ENCODE measurements at regions not wholly inside any gene's neighbourhood (a gene's known extent, or its start where the extent isn't known, plus 50 kb on each side); places are given as distances from the start of the nearest gene placed in this dataset.
"Not testable (repeated sequence)": the region's sequence is repeated elsewhere in the genome, so short reads cannot be mapped to it uniquely, and the experiment has no call there.

GRCh38 chr2:21761361-21761760 is 637.6 kb downstream of the TDRD15 start:
- Histone ChIP-seq H3K9me3 (peaks cover 42% of the 10 kb centered on the region), H3K4me3 (no peak overlapping the region), H3K4me1 (peaks cover 42% of the 10 kb centered on the region), H4K20me1 (no peaks in the 10 kb centered on the region), H3K36me3 (no peaks in the 10 kb centered on the region; the same call in 1 of the 2 replicates), H3K4me2 (no peak overlapping the region), H3K9ac (no peak overlapping the region), H3K27me3 (no peaks in the 10 kb centered on the region), H3K27ac (no peak overlapping the region)
- TF ChIP-seq Cebpa-rat (IDR thresholded peaks at IDR 0.05): no peak

- no peak overlapping the region for H3K4me3 ChIP-seq
- no peak overlapping the region for H3K4me2 ChIP-seq
- H3K27me3 ChIP-seq: no peaks in the 10 kb centered on the region
- H3K9me3 ChIP-seq: peaks cover 35% of the 10 kb centered on the region
- no peaks in the 10 kb centered on the region; the same call in 1 of the 2 replicates for H3K36me3 ChIP-seq
- no peak for TF ChIP-seq Cebpa-rat (IDR thresholded peaks at IDR 0.05)
- no peaks in the 10 kb centered on the region for H4K20me1 ChIP-seq
- peaks cover 34% of the 10 kb centered on the region for H3K4me1 ChIP-seq
- no peak overlapping the region for H3K27ac ChIP-seq
- no peak overlapping the region for H3K9ac ChIP-seq
These were observed 639.7 kb downstream of the TDRD15 start for GRCh38 chr2:21763501-21763900.

- no peaks in the 10 kb centered on the region for H3K27me3 ChIP-seq
- TF ChIP-seq Cebpa-rat (IDR thresholded peaks at IDR 0.05): no peak
- H3K9ac ChIP-seq: no peak overlapping the region
- H4K20me1 ChIP-seq: no peaks in the 10 kb centered on the region
- H3K9me3 ChIP-seq: peaks cover under 1% of the 10 kb centered on the region; the same call in 1 of the 2 replicates
- H3K4me3 ChIP-seq: no peak overlapping the region
- H3K36me3 ChIP-seq: no peaks in the 10 kb centered on the region
- H3K4me1 ChIP-seq: peaks cover 54% of the 10 kb centered on the region
- no peak overlapping the region for H3K27ac ChIP-seq
- H3K4me2 ChIP-seq: peak overlapping the region; percentile 34; the same call in 1 of the 2 replicates
These were observed 647.0 kb downstream of the TDRD15 start for GRCh38 chr2:21770787-21771186.

DNA sequence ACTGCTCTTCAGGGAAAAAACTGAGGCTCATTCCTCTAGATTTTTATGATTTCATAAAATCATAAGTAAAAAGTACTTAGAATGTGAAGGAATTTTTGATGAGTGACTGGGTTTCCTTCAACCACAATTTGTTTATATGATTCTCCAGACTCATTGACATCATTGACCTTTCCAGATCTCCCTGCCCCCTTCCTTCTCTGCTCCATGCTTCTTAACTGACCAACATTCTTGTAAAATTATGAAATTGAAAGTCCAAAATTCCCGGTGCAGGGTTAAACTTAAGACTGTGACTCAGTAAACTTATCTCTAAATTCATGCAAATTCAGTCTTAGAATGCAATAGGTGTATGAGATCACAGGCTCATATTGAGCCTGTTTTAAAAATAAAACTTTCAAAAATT is 648.9 kb downstream of the TDRD15 start:
- Histone ChIP-seq H3K4me3 (no peak overlapping the region), H3K4me1 (peaks cover 55% of the 10 kb centered on the region), H4K20me1 (no peaks in the 10 kb centered on the region), H3K27ac (no peak overlapping the region), H3K9ac (no peak overlapping the region), H3K36me3 (no peaks in the 10 kb centered on the region), H3K9me3 (no peaks in the 10 kb centered on the region), H3K4me2 (0 out of 2 replicates have a peak overlapping the region, but pooled peaks have one; percentile 34), H3K27me3 (no peaks in the 10 kb centered on the region)
- no peak for TF ChIP-seq Cebpa-rat (IDR thresholded peaks at IDR 0.05)

- Histone ChIP-seq H4K20me1 (no peaks in the 10 kb centered on the region), H3K27ac (no peak overlapping the region)
These were observed 649.4 kb downstream of the TDRD15 start for GRCh38 chr2:21773168-21773567.

DNA sequence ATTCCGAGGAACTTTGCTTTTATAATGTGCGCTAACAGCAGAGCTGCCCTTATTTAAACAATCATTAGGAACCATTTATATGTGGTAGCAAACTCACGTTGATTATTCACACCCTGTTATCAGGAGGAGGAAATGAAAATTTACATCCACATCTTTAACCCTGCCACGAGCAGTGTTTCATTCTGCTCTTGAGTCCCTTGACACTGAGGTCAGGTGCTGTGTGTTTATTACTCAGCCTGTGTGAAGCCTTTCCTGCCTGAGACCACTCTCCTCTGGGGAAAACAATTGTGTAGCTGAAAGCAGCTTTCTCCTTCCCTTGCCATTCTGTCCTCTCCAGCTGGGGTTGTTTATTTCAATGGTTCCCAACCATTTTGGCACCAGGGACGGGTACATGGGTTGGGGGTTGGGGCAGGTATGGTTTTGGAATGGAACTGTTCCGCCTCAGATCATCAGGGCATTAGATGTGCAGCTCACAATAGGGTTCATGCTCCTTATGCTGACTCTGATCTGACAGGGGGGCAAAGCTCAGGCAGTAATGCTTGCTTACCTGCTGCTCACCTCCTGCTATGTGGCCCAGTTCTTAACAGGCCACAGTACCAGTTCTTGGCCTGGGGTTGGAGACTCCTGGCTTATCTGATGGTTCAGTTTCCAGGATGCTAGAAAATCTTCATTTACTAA is 651.1 kb downstream of the TDRD15 start:
- Histone ChIP-seq H3K9me3 (no peaks in the 10 kb centered on the region), H3K4me2 (peak overlapping the region; percentile 77), H3K4me1 (peaks cover 55% of the 10 kb centered on the region), H3K27me3 (no peaks in the 10 kb centered on the region), H3K9ac (no peak overlapping the region), H3K4me3 (no peak overlapping the region), H3K27ac (0 out of 2 replicates have a peak overlapping the region, but pooled peaks have one; percentile 13), H3K36me3 (no peaks in the 10 kb centered on the region), H4K20me1 (no peaks in the 10 kb centered on the region)
- TF ChIP-seq Cebpa-rat (IDR thresholded peaks at IDR 0.05): no peak

More at GRCh38 chr2:21773168-21773567, 649.4 kb downstream of the TDRD15 start:
- no peak for TF ChIP-seq Cebpa-rat (IDR thresholded peaks at IDR 0.05)
- no peaks in the 10 kb centered on the region for H3K27me3 ChIP-seq
- H3K9me3 ChIP-seq: no peaks in the 10 kb centered on the region
- no peaks in the 10 kb centered on the region for H3K36me3 ChIP-seq
- no peak overlapping the region for H3K9ac ChIP-seq
- H3K4me1 ChIP-seq: peaks cover 55% of the 10 kb centered on the region
- peak overlapping the region; percentile 77; the same call in 1 of the 2 replicates for H3K4me2 ChIP-seq
- H3K4me3 ChIP-seq: no peak overlapping the region

DNA sequence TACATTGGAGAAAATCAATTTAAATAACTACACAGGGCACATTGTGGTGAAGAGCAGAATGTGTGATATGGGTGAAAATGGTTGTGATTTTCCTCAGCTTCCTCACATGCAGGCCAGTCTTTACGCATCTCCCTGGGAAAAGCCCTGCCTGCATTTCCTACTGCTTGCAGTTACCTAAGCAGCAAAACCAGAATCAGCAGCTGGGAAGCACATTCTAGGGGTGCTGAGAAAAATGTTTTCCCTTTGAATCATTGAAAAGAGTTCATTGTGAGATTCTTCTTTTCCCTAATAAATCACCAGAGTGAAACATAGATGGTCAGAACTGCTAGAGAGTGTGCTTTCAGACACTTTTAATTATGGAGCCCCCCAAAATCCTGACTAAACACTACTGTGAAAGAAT is 656.0 kb downstream of the TDRD15 start:
- no peaks in the 10 kb centered on the region for H3K27me3 ChIP-seq
- H4K20me1 ChIP-seq: no peaks in the 10 kb centered on the region
- H3K4me3 ChIP-seq: no peak overlapping the region
- H3K4me2 ChIP-seq: no peak overlapping the region
- H3K9me3 ChIP-seq: no peaks in the 10 kb centered on the region
- peaks cover 11% of the 10 kb centered on the region for H3K4me1 ChIP-seq
- no peak overlapping the region for H3K27ac ChIP-seq
- no peak overlapping the region for H3K9ac ChIP-seq
- H3K36me3 ChIP-seq: no peaks in the 10 kb centered on the region
- no peak for TF ChIP-seq Cebpa-rat (IDR thresholded peaks at IDR 0.05)

GRCh38 chr2:21781962-21782361 is 658.2 kb downstream of the TDRD15 start:
- Histone ChIP-seq H3K4me3 (no peak overlapping the region), H3K4me1 (no peaks in the 10 kb centered on the region), H4K20me1 (no peaks in the 10 kb centered on the region), H3K9me3 (no peaks in the 10 kb centered on the region), H3K27ac (no peak overlapping the region), H3K9ac (no peak overlapping the region), H3K4me2 (no peak overlapping the region), H3K36me3 (no peaks in the 10 kb centered on the region), H3K27me3 (no peaks in the 10 kb centered on the region)
- TF ChIP-seq Cebpa-rat (IDR thresholded peaks at IDR 0.05): no peak

DNA sequence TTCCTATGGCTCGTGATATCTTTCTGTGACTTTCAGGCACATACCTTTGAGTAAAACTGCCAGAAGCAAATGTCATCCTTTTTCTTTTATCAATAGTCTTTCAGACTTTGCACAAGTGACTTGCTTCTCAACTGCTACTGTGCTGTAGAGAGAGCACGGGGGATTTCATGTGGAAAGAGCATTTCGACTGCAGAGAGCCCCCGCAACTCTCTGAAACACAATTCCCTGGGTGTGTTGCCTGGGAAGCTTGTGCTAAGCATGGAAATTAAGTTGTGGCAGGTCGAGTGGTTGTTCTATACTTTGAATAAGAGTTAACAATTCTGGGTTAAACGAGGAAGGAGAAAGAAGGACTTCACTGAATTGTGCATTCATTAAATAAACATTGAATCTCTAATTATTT is 659.1 kb downstream of the TDRD15 start:
- H3K4me3 ChIP-seq: no peak overlapping the region
- no peak overlapping the region for H3K4me2 ChIP-seq
- H4K20me1 ChIP-seq: no peaks in the 10 kb centered on the region
- H3K27me3 ChIP-seq: no peaks in the 10 kb centered on the region
- no peaks in the 10 kb centered on the region for H3K36me3 ChIP-seq
- no peak overlapping the region for H3K9ac ChIP-seq
- H3K4me1 ChIP-seq: no peaks in the 10 kb centered on the region
- no peak overlapping the region for H3K27ac ChIP-seq
- H3K9me3 ChIP-seq: no peaks in the 10 kb centered on the region
- TF ChIP-seq Cebpa-rat (IDR thresholded peaks at IDR 0.05): no peak

DNA sequence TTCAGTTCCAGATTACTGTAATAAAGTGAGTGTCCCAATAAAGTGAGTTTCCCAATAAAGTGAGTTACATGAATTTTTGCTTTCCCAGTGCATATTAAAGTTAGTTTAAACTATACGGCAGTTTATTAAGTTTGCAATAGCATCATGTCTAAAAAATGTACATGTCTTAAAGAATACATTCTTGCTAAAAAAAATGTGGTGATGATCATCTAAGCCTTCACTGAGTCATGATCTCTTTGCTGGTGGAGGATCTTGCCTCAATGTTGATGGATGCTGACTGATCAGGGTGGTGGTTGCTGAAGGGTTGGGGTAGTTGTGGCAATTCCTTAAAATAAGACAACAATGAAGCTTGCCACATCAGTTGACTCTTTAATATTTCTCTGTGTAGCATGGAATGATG is 664.2 kb downstream of the TDRD15 start:
- no peak for TF ChIP-seq Cebpa-rat (IDR thresholded peaks at IDR 0.05)
- no peak overlapping the region for H3K27ac ChIP-seq
- H3K4me1 ChIP-seq: peaks cover 19% of the 10 kb centered on the region
- H3K4me3 ChIP-seq: no peak overlapping the region
- no peaks in the 10 kb centered on the region for H4K20me1 ChIP-seq
- H3K9ac ChIP-seq: no peak overlapping the region
- H3K36me3 ChIP-seq: no peaks in the 10 kb centered on the region
- H3K4me2 ChIP-seq: no peak overlapping the region
- no peaks in the 10 kb centered on the region for H3K27me3 ChIP-seq
- no peaks in the 10 kb centered on the region for H3K9me3 ChIP-seq

DNA sequence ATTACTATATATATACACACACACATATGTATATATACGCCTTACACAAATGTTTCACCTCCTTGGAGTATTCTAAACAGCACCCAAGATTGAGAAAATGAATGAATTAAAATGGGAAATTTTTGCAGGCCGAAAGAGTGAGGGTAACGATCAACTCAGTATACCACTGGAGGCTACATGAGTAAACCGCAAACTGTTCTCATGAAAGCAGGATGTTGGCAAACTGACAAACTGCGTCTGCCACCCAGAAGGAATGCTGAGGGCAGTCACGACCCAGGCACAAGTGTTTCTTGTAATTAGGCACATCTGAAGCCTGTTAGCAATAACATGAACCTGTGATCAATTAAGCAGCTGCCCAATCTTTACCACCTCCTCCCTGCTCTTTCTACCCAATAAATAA is 666.5 kb downstream of the TDRD15 start:
- H3K36me3 ChIP-seq, H3K9ac ChIP-seq, H3K27ac ChIP-seq, H3K9me3 ChIP-seq, H3K27me3 ChIP-seq, H3K4me2 ChIP-seq, H3K4me3 ChIP-seq, H4K20me1 ChIP-seq: not testable (repeated sequence)
- peaks cover 25% of the 10 kb centered on the region for H3K4me1 ChIP-seq

Measured in BLaER1 (cell line).